OCI-LY3 (cell line): ENCODE measurements at regions not wholly inside any gene's neighbourhood (a gene's known extent, or its start where the extent isn't known, plus 50 kb on each side); places are given as distances from the start of the nearest gene placed in this dataset.

Experiments
- H2AFZ ChIP-seq: fragments of 200-600, 300-600 bp; shearing (Covaris generic); 2 replicates; pipeline ENCODE4 v1.6.0; 2014; ENCODE audit warnings: antibody characterized with exemption, low read depth, low read length
- H3K27ac ChIP-seq: fragments of 200-600, 300-600 bp; sonication (generic); 2 replicates; pipeline ENCODE4 v1.5.1; 2014; ENCODE audit warnings: mild to moderate bottlenecking, low read length, moderate library complexity, mixed read lengths
- H3K27me3 ChIP-seq: fragments of 200-600, 300-600 bp; sonication (generic); 2 replicates; pipeline ENCODE4 v1.6.1; 2014; ENCODE audit warnings: low read depth, low read length, mixed read lengths
- H3K36me3 ChIP-seq: fragments of 200-600, 300-600 bp; sonication (generic); replicated peaks from 2 replicates; pipeline ENCODE3; 2014; ENCODE audit warnings: low read depth, low read length, mixed read lengths
- H3K4me1 ChIP-seq: fragments of 300-600, 200-600 bp; sonication (generic); 2 replicates; pipeline ENCODE4 v1.6.1; 2014; ENCODE audit warnings: low read length, mixed read lengths
- H3K4me2 ChIP-seq: fragments of 200-600, 300-600 bp; sonication (generic); 2 replicates; pipeline ENCODE4 v1.6.1; 2014; ENCODE audit warnings: low read length, mixed read lengths
- H3K4me3 ChIP-seq: fragments of 300-600, 200-600 bp; sonication (generic); 2 replicates; pipeline ENCODE4 v1.5.1; 2014; ENCODE audit warnings: antibody characterized with exemption, mild to moderate bottlenecking, low read length, moderate library complexity
- H3K79me2 ChIP-seq: fragments of 300-600, 200-600 bp; shearing (Covaris generic); 2 replicates; pipeline ENCODE4 v1.6.1; 2014; ENCODE audit warnings: mild to moderate bottlenecking, low read length, mixed read lengths
- H3K9ac ChIP-seq: fragments of 300-600, 200-600 bp; shearing (Covaris generic); 2 replicates; pipeline ENCODE4 v1.6.0; 2014; ENCODE audit warnings: mild to moderate bottlenecking, low read length, moderate library complexity
- H3K9me3 ChIP-seq: fragments of 200-600, 300-600 bp; shearing (Covaris generic); 2 replicates; pipeline ENCODE4 v1.6.1; 2014; ENCODE audit warnings: low read length, mixed read lengths; ENCODE audit not compliant: insufficient read depth
- H4K20me1 ChIP-seq: fragments of 200-600, 300-600 bp; sonication (generic); 2 replicates; pipeline ENCODE4 v1.6.1; 2016; ENCODE audit warnings: low read length, mixed read lengths; ENCODE audit not compliant: insufficient read depth
- CTCF ChIP-seq: fragments of 200-600, 300-600 bp; sonication (generic); IDR thresholded peaks from 2 replicates; pipeline ENCODE4 v1.5.1; 2014; ENCODE audit warnings: antibody characterized with exemption, low read length, low read depth
- EZH2phosphoT487 ChIP-seq: fragments of 200-600 bp; shearing (Covaris generic); IDR thresholded peaks from 2 replicates; pipeline ENCODE4 v1.6.1; 2018; ENCODE audit warnings: antibody characterized with exemption, mixed run types, low read depth

- Histone ChIP-seq H3K9me3 (peaks cover 5% of the 10 kb centered on the region; the same call in 1 of the 2 replicates), H4K20me1 (no peaks in the 10 kb centered on the region), H3K9ac (no peak overlapping the region), H3K36me3 (no peaks in the 10 kb centered on the region), H2AFZ (no peak overlapping the region), H3K27me3 (no peaks in the 10 kb centered on the region), H3K27ac (no peak overlapping the region), H3K4me2 (no peak overlapping the region), H3K79me2 (no peaks in the 10 kb centered on the region), H3K4me1 (peaks cover 8% of the 10 kb centered on the region; the same call in 1 of the 2 replicates), H3K4me3 (no peak overlapping the region)
- TF ChIP-seq EZH2phosphoT487 (no peak), CTCF (no peak)
These were observed 683.1 kb downstream of the DOK5 start for GRCh38 chr20:55158446-55158845.

- no peaks in the 10 kb centered on the region for H4K20me1 ChIP-seq
- peaks cover 5% of the 10 kb centered on the region; the same call in 1 of the 2 replicates for H3K9me3 ChIP-seq
- no peaks in the 10 kb centered on the region for H3K36me3 ChIP-seq
- H3K9ac ChIP-seq: no peak overlapping the region
- TF ChIP-seq CTCF (no peak), EZH2phosphoT487 (no peak)
- no peaks in the 10 kb centered on the region for H3K27me3 ChIP-seq
- H3K4me2 ChIP-seq: no peak overlapping the region
- no peak overlapping the region for H3K27ac ChIP-seq
- H3K4me3 ChIP-seq: no peak overlapping the region
- peaks cover 8% of the 10 kb centered on the region; the same call in 1 of the 2 replicates for H3K4me1 ChIP-seq
- no peaks in the 10 kb centered on the region for H3K79me2 ChIP-seq
- no peak overlapping the region for H2AFZ ChIP-seq
These were observed 680.0 kb downstream of the DOK5 start for GRCh38 chr20:55155360-55155759.

GRCh38 chr20:55153001-55153645 lies 677.7 kb downstream of the DOK5 start:
- Histone ChIP-seq H4K20me1 (no peaks in the 10 kb centered on the region), H3K27me3 (no peaks in the 10 kb centered on the region), H3K36me3 (no peaks in the 10 kb centered on the region), H3K27ac (no peak overlapping the region), H3K4me2 (no peak overlapping the region), H3K79me2 (no peaks in the 10 kb centered on the region), H3K9me3 (peaks cover 1% of the 10 kb centered on the region; the same call in 1 of the 2 replicates), H2AFZ (no peak overlapping the region), H3K4me3 (no peak overlapping the region), H3K4me1 (peaks cover 12% of the 10 kb centered on the region), H3K9ac (no peak overlapping the region)
- TF ChIP-seq CTCF: no peak

GRCh38 chr20:55151171-55151570 lies 675.8 kb downstream of the DOK5 start:
- Histone ChIP-seq H4K20me1 (no peaks in the 10 kb centered on the region), H3K4me3 (no peak overlapping the region), H3K4me2 (no peak overlapping the region), H3K27ac (no peak overlapping the region), H3K36me3 (no peaks in the 10 kb centered on the region), H3K79me2 (no peaks in the 10 kb centered on the region), H3K27me3 (no peaks in the 10 kb centered on the region), H3K9ac (no peak overlapping the region), H3K4me1 (peaks cover 15% of the 10 kb centered on the region), H3K9me3 (no peaks in the 10 kb centered on the region), H2AFZ (no peak overlapping the region)
- TF ChIP-seq CTCF: no peak
- TF ChIP-seq EZH2phosphoT487: no peak
